A549 (cell line): ENCODE measurements at regions not wholly inside any gene's neighbourhood (a gene's known extent, or its start where the extent isn't known, plus 50 kb on each side); places are given as distances from the start of the nearest gene placed in this dataset.
A peak's percentile ranks its signal among the peaks of the same experiment; 100 is the strongest.

Experiments used
- ATAC-seq, 2 experiments: fragments of 200-7000 bp in 1 of 2; fragments of >200 bp in 1 of 2; cut with Nextera tagmentation in 1 of 2; cut with Tn5 transposase in 1 of 2; 3 replicates each; pipeline versions ENCODE4 v1.8.0 to v1.9.1; 2018 to 2020; ENCODE audit warnings: mild to moderate bottlenecking in 1 of 2, moderate library complexity in 1 of 2
- CTCF ChIA-PET: fragments of 300-600 bp; sonication (Branson Sonifier 250); formaldehyde crosslinking; extraction: SDS; loops from one replicate; lab custom pipeline; 2021; ENCODE audit warnings: antibody characterized with exemption, inconsistent platforms; lab: Yijun Ruan, JAX
- POLR2A ChIA-PET: fragments of 350-600 bp; formaldehyde crosslinking; extraction: SDS; loops from one replicate; lab custom pipeline; 2021; ENCODE audit warnings: antibody characterized with exemption, inconsistent platforms; lab: Yijun Ruan, JAX
- DNase-seq, 2 experiments: peaks; one replicate each; pipeline versions ENCODE4 v3.0.0 to v3.0.0-alpha.2; 2011 to 2016; ENCODE audit warnings: low read depth in 1 of 2, low spot score in 1 of 2
- FAIRE-seq: peaks from 2 replicates; lab custom pipeline; 2011; peaks lifted over from hg19 to GRCh38; lab: Jason Lieb, UNC
- H3K27ac ChIP-seq, 2 experiments: fragments of >200 bp; sonication (Bioruptor Twin); formaldehyde crosslinking; 3 replicates each; pipeline ENCODE4 v1.5.1; 2016 to 2017
- H3K4me1 ChIP-seq: fragments of >200 bp; sonication (Bioruptor Twin); formaldehyde crosslinking; 3 replicates; pipeline ENCODE4 v1.6.1; 2016
- H3K4me2 ChIP-seq: fragments of >200 bp; sonication (Bioruptor Twin); formaldehyde crosslinking; 3 replicates; pipeline ENCODE4 v1.6.1; 2016
- H3K4me3 ChIP-seq: fragments of >200 bp; sonication (Bioruptor Twin); formaldehyde crosslinking; 3 replicates; pipeline ENCODE4 v1.5.1; 2016
- H3K9me3 ChIP-seq: fragments of >200 bp; sonication (Bioruptor Twin); formaldehyde crosslinking; 3 replicates; pipeline ENCODE4 v1.6.1; 2016
- CBX8 ChIP-seq: fragments of 200-600 bp; sonication (generic); IDR thresholded peaks from 2 replicates; pipeline ENCODE4 v1.6.1; 2016
- CEBPB ChIP-seq, 2 experiments: fragments of >200 bp in 1 of 2; sonication (Bioruptor Twin) in 1 of 2; formaldehyde crosslinking in 1 of 2; IDR thresholded peaks; 2 replicates each; pipeline ENCODE4 v1.6.1; 2012 to 2016
- CHD4 ChIP-seq: fragments of 200-600 bp; sonication (generic); IDR thresholded peaks from 2 replicates; pipeline ENCODE4 v1.6.1; 2016; ENCODE audit warnings: antibody characterized with exemption, mild to moderate bottlenecking, borderline replicate concordance
- EHMT2 ChIP-seq: fragments of 200-600 bp; sonication (generic); IDR thresholded peaks from 2 replicates; pipeline ENCODE4 v1.6.1; 2016; ENCODE audit warnings: antibody characterized with exemption, low read depth, mild to moderate bottlenecking, moderate library complexity
- GATA3 ChIP-seq: IDR thresholded peaks from 2 replicates; pipeline ENCODE4 v1.6.1; 2012; ENCODE audit warnings: borderline replicate concordance
- HOXB13 ChIP-seq: fragments of 250-450 bp; sonication (Bioruptor Pico); IDR thresholded peaks from 2 replicates; pipeline ENCODE4 v1.5.0; 2020; ENCODE audit warnings: low read depth, mild to moderate bottlenecking, moderate library complexity
- HOXB5 ChIP-seq: fragments of 250-450 bp; sonication (Bioruptor Pico); IDR thresholded peaks from 2 replicates; pipeline ENCODE4 v1.5.0; 2020; ENCODE audit warnings: mild to moderate bottlenecking, moderate library complexity
- JUN ChIP-seq, 2 experiments: fragments of >200 bp; sonication (Bioruptor Twin); formaldehyde crosslinking; IDR thresholded peaks; 2 replicates in 1 of 2; 3 replicates in 1 of 2; pipeline ENCODE4 v1.6.1; 2016 to 2017
- JUNB ChIP-seq: fragments of >200 bp; sonication (Bioruptor Twin); formaldehyde crosslinking; IDR thresholded peaks from 2 replicates; pipeline ENCODE4 v1.6.1; 2016
- KDM1A ChIP-seq: fragments of 200-600 bp; sonication (generic); IDR thresholded peaks from 2 replicates; pipeline ENCODE4 v1.6.1; 2016; ENCODE audit warnings: low read depth, mild to moderate bottlenecking
- MAFK ChIP-seq: fragments of 450-650 bp; IDR thresholded peaks from 2 replicates; pipeline ENCODE4 v1.6.1; 2014; ENCODE audit not compliant: partially characterized antibody
- MAZ ChIP-seq: fragments of 150-350 bp; IDR thresholded peaks from 2 replicates; pipeline ENCODE4 v1.6.1; 2014; ENCODE audit warnings: antibody characterized with exemption, low read depth, low read length, borderline replicate concordance
- MYC ChIP-seq: IDR thresholded peaks from 2 replicates; pipeline ENCODE4 v1.6.1; 2012; ENCODE audit warnings: mild to moderate bottlenecking, inconsistent platforms, low read length, improper control_type of control experiment, borderline replicate concordance
- POLR2AphosphoS2 ChIP-seq: conservative IDR thresholded peaks from 2 replicates; pipeline ENCODE4 v1.6.1; 2012; ENCODE audit warnings: low read length, improper control_type of control experiment, inconsistent platforms
- RCOR1 ChIP-seq: fragments of 150-350 bp; IDR thresholded peaks from 2 replicates; pipeline ENCODE4 v1.6.1; 2014; ENCODE audit warnings: antibody characterized with exemption, low read length, low read depth
- TFCP2L1 ChIP-seq: fragments of 250-450 bp; sonication (Bioruptor Pico); IDR thresholded peaks from 2 replicates; pipeline ENCODE4 v1.5.0; 2021; ENCODE audit warnings: mild to moderate bottlenecking
- ZC3H11A ChIP-seq: fragments of 450-650 bp; IDR thresholded peaks from 2 replicates; pipeline ENCODE4 v1.6.1; 2014; ENCODE audit warnings: antibody characterized with exemption, mild to moderate bottlenecking
- ZFP36 ChIP-seq: fragments of 450-650 bp; IDR thresholded peaks from 2 replicates; pipeline ENCODE4 v1.6.1; 2014; ENCODE audit warnings: borderline replicate concordance; ENCODE audit not compliant: partially characterized antibody
- WGBS: methylation state at CpG from one replicate; pipeline ENCODE4 v1.1.6; 2017; ENCODE audit errors: missing lambda C conversion rate; 5-methylcytosine and 5-hydroxymethylcytosine counted together
- TF ChIP-seq, protein P1 (sequence below): fragments of >200 bp; sonication (Bioruptor Twin); formaldehyde crosslinking; IDR thresholded peaks from 2 replicates; pipeline ENCODE4 v1.6.1; 2016
- TF ChIP-seq, protein P2 (sequence below): fragments of 450-650 bp; IDR thresholded peaks from 2 replicates; pipeline ENCODE4 v1.6.1; 2014; ENCODE audit warnings: antibody characterized with exemption
- TF ChIP-seq, protein P3 (sequence below): fragments of >200 bp; sonication (Bioruptor Twin); formaldehyde crosslinking; IDR thresholded peaks from 3 replicates; pipeline ENCODE4 v1.6.1; 2016
- TF ChIP-seq, protein P4 (sequence below): IDR thresholded peaks from 2 replicates; pipeline ENCODE4 v1.6.1; 2012
- TF ChIP-seq, protein P5 (sequence below): IDR thresholded peaks from 2 replicates; pipeline ENCODE4 v1.6.1; 2012; ENCODE audit warnings: low read depth, borderline replicate concordance
- TF ChIP-seq, protein P6 (sequence below): fragments of 150-350 bp; IDR thresholded peaks from 2 replicates; pipeline ENCODE4 v1.6.1; 2014; ENCODE audit warnings: low read depth, mild to moderate bottlenecking, low read length

DNA sequence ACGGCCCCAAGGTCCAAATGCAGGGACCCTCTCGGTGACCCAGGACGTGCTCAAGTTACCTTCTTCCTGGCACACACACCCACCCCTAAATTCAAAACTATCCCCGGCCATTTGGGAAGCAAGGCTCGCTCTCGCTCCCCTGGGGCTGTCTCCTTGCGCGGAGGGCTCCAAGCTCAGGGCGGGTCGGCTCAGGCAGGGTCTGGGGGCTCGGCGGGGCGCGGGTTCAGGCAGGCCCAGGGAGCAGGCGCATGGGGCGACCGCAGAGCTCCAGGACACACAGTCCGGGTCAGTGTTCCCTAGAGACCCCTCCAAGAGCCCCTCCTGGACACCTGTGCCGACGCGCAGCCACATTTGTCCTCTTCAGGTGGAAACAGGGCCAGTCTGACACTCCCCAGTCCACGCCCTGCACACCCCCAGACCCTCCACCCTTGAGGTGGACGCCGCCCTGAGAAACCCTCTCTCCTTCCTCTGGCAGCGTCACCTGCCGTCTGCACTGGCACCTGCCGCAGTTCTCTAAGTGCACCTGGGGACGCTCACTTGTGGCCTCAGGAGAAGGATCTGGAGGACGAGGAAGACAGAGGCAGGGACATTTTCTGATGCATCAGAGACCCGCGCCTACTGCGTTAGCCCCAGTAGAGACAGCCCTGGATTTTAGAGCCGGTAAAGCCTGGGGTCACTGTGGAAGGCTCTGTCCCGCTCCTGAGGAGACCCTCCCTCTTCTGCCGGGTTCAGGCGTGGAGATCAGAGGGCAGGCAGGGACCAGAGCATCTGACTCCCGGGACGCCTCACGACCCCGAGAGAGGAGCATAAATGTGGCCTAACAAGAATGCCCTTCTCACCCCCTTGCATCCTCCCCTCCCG lies 138.8 kb downstream of the TWIST2 start:
- ChIA-PET CTCF (no interaction called here), POLR2A (no interaction called here)
- DNase-seq, result no peak
- H3K4me1 ChIP-seq, result no peaks in the 10 kb centered on the region
- TF ChIP-seq, protein P1, sequence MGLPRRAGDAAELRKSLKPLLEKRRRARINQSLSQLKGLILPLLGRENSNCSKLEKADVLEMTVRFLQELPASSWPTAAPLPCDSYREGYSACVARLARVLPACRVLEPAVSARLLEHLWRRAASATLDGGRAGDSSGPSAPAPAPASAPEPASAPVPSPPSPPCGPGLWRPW, result no peak
- TF ChIP-seq JUN (IDR thresholded peaks at IDR 0.05) (no peak), CHD4 (no peak), TFCP2L1 (no peak), ZFP36 (no peak), MAFK (no peak), EHMT2 (no peak), CEBPB (IDR thresholded peaks at IDR 0.05) (no peak), HOXB13 (CRISPR knock-in tag) (no peak), HOXB5 (no peak), KDM1A (no peak), JUNB (no peak), GATA3 (no peak), CBX8 (no peak), RCOR1 (no peak), ZC3H11A (no peak), MAZ (no peak)
- TF ChIP-seq, protein P2, sequence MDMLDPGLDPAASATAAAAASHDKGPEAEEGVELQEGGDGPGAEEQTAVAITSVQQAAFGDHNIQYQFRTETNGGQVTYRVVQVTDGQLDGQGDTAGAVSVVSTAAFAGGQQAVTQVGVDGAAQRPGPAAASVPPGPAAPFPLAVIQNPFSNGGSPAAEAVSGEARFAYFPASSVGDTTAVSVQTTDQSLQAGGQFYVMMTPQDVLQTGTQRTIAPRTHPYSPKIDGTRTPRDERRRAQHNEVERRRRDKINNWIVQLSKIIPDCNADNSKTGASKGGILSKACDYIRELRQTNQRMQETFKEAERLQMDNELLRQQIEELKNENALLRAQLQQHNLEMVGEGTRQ, result no peak
- TF ChIP-seq, protein P3, sequence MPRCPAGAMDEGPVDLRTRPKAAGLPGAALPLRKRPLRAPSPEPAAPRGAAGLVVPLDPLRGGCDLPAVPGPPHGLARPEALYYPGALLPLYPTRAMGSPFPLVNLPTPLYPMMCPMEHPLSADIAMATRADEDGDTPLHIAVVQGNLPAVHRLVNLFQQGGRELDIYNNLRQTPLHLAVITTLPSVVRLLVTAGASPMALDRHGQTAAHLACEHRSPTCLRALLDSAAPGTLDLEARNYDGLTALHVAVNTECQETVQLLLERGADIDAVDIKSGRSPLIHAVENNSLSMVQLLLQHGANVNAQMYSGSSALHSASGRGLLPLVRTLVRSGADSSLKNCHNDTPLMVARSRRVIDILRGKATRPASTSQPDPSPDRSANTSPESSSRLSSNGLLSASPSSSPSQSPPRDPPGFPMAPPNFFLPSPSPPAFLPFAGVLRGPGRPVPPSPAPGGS, result no peak
- TF ChIP-seq, protein P4, sequence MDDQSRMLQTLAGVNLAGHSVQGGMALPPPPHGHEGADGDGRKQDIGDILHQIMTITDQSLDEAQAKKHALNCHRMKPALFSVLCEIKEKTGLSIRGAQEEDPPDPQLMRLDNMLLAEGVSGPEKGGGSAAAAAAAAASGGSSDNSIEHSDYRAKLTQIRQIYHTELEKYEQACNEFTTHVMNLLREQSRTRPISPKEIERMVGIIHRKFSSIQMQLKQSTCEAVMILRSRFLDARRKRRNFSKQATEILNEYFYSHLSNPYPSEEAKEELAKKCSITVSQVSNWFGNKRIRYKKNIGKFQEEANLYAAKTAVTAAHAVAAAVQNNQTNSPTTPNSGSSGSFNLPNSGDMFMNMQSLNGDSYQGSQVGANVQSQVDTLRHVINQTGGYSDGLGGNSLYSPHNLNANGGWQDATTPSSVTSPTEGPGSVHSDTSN, result no peak
- no peak for ATAC-seq
- no peak overlapping the region for H3K4me3 ChIP-seq
- FAIRE-seq, result no peak
- no peak overlapping the region for H3K27ac ChIP-seq
- H3K4me2 ChIP-seq, result no peak overlapping the region
- no peaks in the 10 kb centered on the region for H3K9me3 ChIP-seq
- WGBS, result 68% methylated on average over 41 of the region's 41 CpGs

DNA sequence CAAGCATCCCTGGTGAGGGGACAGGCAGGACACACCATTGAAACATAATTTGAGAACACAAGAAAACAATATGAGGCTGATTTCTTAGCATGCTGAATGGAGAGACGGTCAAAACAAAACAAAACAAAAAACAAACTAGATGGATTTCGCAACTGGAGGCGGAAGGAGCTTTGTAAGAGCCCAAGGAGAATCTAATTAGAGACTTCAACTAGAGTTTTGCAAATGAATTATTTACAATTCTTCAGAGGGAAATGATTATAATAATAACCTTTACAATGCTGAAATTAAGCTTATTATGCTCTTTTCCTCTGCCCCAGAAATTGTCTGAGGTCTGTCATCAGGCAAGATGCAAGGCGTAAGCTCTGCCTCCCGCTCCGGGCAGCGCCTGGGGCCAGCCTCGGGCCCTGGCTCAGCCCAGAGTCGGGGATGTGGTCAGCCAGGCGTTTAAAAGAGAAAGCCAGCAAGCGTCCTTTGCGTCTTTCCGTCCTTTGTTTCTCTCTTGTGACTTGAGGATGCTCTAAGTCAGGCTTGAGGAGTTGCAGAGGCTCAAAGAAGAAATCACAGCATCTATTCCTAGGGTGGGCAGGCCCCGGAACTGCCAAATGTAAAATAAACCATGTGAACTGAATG lies 139.6 kb downstream of the TWIST2 start:
- ChIA-PET CTCF (no interaction called here), POLR2A (no interaction called here)
- Histone ChIP-seq H3K9me3 (no peaks in the 10 kb centered on the region), H3K4me1 (no peaks in the 10 kb centered on the region), H3K27ac (no peak overlapping the region), H3K4me2 (no peak overlapping the region), H3K4me3 (no peak overlapping the region)
- no peak for TF ChIP-seq POLR2AphosphoS2
- 0 out of 4 replicates have a peak, but pooled peaks of 1 of the 2 experiments have one; percentile 26 for TF ChIP-seq CEBPB (IDR thresholded peaks at IDR 0.05)
- ATAC-seq (no peak), DNase-seq (no peak), FAIRE-seq (no peak)
- 77% methylated on average over 14 of the region's 14 CpGs for WGBS

DNA sequence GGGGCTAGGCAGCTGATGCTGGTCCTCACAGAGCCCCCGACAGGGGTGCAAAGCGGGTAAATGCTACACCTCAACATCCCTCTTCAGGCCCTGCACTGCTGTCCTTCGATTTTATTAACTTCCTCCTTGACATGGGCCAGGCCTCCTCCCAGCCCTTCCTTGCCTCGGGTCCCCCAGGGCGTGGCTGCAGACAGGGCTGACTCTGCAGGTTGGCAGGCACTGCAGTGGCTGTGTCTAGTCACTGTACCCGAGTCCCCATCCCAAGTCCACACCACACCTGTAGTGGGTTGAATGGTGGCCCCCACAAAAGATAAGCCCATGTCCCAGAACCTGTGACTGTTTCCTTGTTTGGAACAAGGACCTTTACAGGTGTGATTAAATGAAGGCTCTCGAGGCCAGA lies 140.2 kb downstream of the TWIST2 start:
- TF ChIP-seq MYC, result no peak
- TF ChIP-seq, protein P5, sequence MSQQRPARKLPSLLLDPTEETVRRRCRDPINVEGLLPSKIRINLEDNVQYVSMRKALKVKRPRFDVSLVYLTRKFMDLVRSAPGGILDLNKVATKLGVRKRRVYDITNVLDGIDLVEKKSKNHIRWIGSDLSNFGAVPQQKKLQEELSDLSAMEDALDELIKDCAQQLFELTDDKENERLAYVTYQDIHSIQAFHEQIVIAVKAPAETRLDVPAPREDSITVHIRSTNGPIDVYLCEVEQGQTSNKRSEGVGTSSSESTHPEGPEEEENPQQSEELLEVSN, result no peak
- TF ChIP-seq, protein P4, result no peak
- TF ChIP-seq, protein P6, sequence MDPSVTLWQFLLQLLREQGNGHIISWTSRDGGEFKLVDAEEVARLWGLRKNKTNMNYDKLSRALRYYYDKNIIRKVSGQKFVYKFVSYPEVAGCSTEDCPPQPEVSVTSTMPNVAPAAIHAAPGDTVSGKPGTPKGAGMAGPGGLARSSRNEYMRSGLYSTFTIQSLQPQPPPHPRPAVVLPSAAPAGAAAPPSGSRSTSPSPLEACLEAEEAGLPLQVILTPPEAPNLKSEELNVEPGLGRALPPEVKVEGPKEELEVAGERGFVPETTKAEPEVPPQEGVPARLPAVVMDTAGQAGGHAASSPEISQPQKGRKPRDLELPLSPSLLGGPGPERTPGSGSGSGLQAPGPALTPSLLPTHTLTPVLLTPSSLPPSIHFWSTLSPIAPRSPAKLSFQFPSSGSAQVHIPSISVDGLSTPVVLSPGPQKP, result no peak
- ATAC-seq, result no peak
- Histone ChIP-seq H3K4me3 (no peak overlapping the region), H3K4me2 (no peak overlapping the region), H3K9me3 (no peaks in the 10 kb centered on the region; the same call in 2 of the 3 replicates), H3K27ac (no peak overlapping the region), H3K4me1 (no peaks in the 10 kb centered on the region)
- DNase-seq, result no peak
- FAIRE-seq, result no peak
- CTCF ChIA-PET, result no interaction called here
- 48% methylated on average over 7 of the region's 7 CpGs for WGBS
- POLR2A ChIA-PET, result no interaction called here
